ENCODE measurements at regions not wholly inside any gene's neighbourhood (a gene's known extent, or its start where the extent isn't known, plus 50 kb on each side); places are given as distances from the start of the nearest gene placed in this dataset.

- Mint-ChIP-seq H3K27ac (no peak overlapping the region), H3K4me1 (no peaks in the 10 kb centered on the region), H3K4me3 (no peak overlapping the region), H3K9me3 (no peaks in the 10 kb centered on the region), H3K36me3 (no peaks in the 10 kb centered on the region), H3K27me3 (ENCODE audit: insufficient read depth, low read depth) (peaks cover 4% of the 10 kb centered on the region)
- no peaks in the 10 kb centered on the region for H4K20me1 ChIP-seq (ENCODE audit: low read depth)
- H3K4me2 ChIP-seq: no peak overlapping the region
- no peaks in the 10 kb centered on the region for H3K9me3 ChIP-seq (ENCODE audit: low read depth)
- H2AFZ ChIP-seq (replicated peaks): no peak overlapping the region
- no peak for TF ChIP-seq CTCF (IDR thresholded peaks at IDR 0.05)
- no peak for TF ChIP-seq EZH2 (IDR thresholded peaks at IDR 0.05)
- no peak for TF ChIP-seq EZH2phosphoT487 (IDR thresholded peaks at IDR 0.05)
- no peak for DNase-seq (ENCODE audit: low spot score)
- no peaks in the 10 kb centered on the region for H3K4me1 ChIP-seq
- H3F3A ChIP-seq (ENCODE audit: low read depth): no peaks in the 10 kb centered on the region
- no peaks in the 10 kb centered on the region for H3K27me3 ChIP-seq
- no peaks in the 10 kb centered on the region for H3K79me2 ChIP-seq (ENCODE audit: low read depth)
- no peak overlapping the region for H3K27ac ChIP-seq
- H3K9ac ChIP-seq: no peak overlapping the region
- H3K36me3 ChIP-seq: no peaks in the 10 kb centered on the region
- H3K4me3 ChIP-seq: no peak overlapping the region
Measured at GRCh38 chr2:100744589-100744988, 75.3 kb upstream of the NPAS2 start.

- no peak overlapping the region for H3K4me3 ChIP-seq
- H3K27ac ChIP-seq: no peak overlapping the region
- Mint-ChIP-seq H3K36me3 (no peaks in the 10 kb centered on the region), H3K4me1 (no peaks in the 10 kb centered on the region), H3K9me3 (no peaks in the 10 kb centered on the region), H3K27ac (no peak overlapping the region), H3K27me3 (ENCODE audit: insufficient read depth, low read depth) (peaks cover 4% of the 10 kb centered on the region), H3K4me3 (no peak overlapping the region)
- no peaks in the 10 kb centered on the region for H3K36me3 ChIP-seq
- no peaks in the 10 kb centered on the region for H3F3A ChIP-seq (ENCODE audit: low read depth)
- H3K27me3 ChIP-seq: no peaks in the 10 kb centered on the region
- H3K79me2 ChIP-seq (ENCODE audit: low read depth): no peaks in the 10 kb centered on the region
- no peak overlapping the region for H3K4me2 ChIP-seq
- no peak overlapping the region for H2AFZ ChIP-seq (replicated peaks)
- H3K9me3 ChIP-seq (ENCODE audit: low read depth): no peaks in the 10 kb centered on the region
- no peak for TF ChIP-seq CTCF (IDR thresholded peaks at IDR 0.05)
- no peak for TF ChIP-seq EZH2phosphoT487 (IDR thresholded peaks at IDR 0.05)
- TF ChIP-seq EZH2 (IDR thresholded peaks at IDR 0.05): no peak
- no peaks in the 10 kb centered on the region for H4K20me1 ChIP-seq (ENCODE audit: low read depth)
- no peak overlapping the region for H3K9ac ChIP-seq
- no peaks in the 10 kb centered on the region for H3K4me1 ChIP-seq
- DNase-seq (ENCODE audit: low spot score): no peak
Measured at GRCh38 chr2:100745604-100746003, 74.3 kb upstream of the NPAS2 start.

- H3K4me3 ChIP-seq: no peak overlapping the region
- no peaks in the 10 kb centered on the region for H3F3A ChIP-seq (ENCODE audit: low read depth)
- Mint-ChIP-seq H3K27ac (no peak overlapping the region), H3K27me3 (ENCODE audit: insufficient read depth, low read depth) (peaks cover 4% of the 10 kb centered on the region), H3K4me1 (no peaks in the 10 kb centered on the region), H3K4me3 (no peak overlapping the region), H3K9me3 (no peaks in the 10 kb centered on the region), H3K36me3 (no peaks in the 10 kb centered on the region)
- no peaks in the 10 kb centered on the region for H3K9me3 ChIP-seq (ENCODE audit: low read depth)
- no peaks in the 10 kb centered on the region for H3K27me3 ChIP-seq
- H3K27ac ChIP-seq: no peak overlapping the region
- no peak for TF ChIP-seq EZH2phosphoT487 (IDR thresholded peaks at IDR 0.05)
- no peak for TF ChIP-seq CTCF (IDR thresholded peaks at IDR 0.05)
- H3K4me1 ChIP-seq: no peaks in the 10 kb centered on the region
- H3K36me3 ChIP-seq: no peaks in the 10 kb centered on the region
- H3K9ac ChIP-seq: no peak overlapping the region
- H2AFZ ChIP-seq (replicated peaks): no peak overlapping the region
- no peaks in the 10 kb centered on the region for H4K20me1 ChIP-seq (ENCODE audit: low read depth)
- H3K79me2 ChIP-seq (ENCODE audit: low read depth): no peaks in the 10 kb centered on the region
- H3K4me2 ChIP-seq: no peak overlapping the region
- no peak for DNase-seq (ENCODE audit: low spot score)
Measured at GRCh38 chr2:100747551-100747950, 72.4 kb upstream of the NPAS2 start.
